Breast epithelium (tissue), 3 donors: ENCODE measurements at regions not wholly inside any gene's neighbourhood (a gene's known extent, or its start where the extent isn't known, plus 50 kb on each side); places are given as distances from the start of the nearest gene placed in this dataset.

ENCODE experiments used
- CTCF ChIP-seq, 3 donors: fragments of 450-650 bp; IDR thresholded peaks; one replicate each; pipeline ENCODE4 v1.5.1; 2016 to 2017; ENCODE audit warnings: antibody characterized with exemption in 3 of 3, mild to moderate bottlenecking in 3 of 3, moderate library complexity in 3 of 3
- POLR2A ChIP-seq: fragments of 450-650 bp; IDR thresholded peaks from one replicate; pipeline ENCODE4 v1.6.1; 2016; ENCODE audit warnings: antibody characterized with exemption, mild to moderate bottlenecking, moderate library complexity

GRCh38 chr1:101364370-101365120 is 127.7 kb downstream of the S1PR1 start:
- TF ChIP-seq CTCF (IDR thresholded peaks at IDR 0.05) (no peak), POLR2A (no peak)
